ENCODE measurements at regions not wholly inside any gene's neighbourhood (a gene's known extent, or its start where the extent isn't known, plus 50 kb on each side); places are given as distances from the start of the nearest gene placed in this dataset.
"Not testable (repeated sequence)": the region's sequence is repeated elsewhere in the genome, so short reads cannot be mapped to it uniquely, and the experiment has no call there.

DNA sequence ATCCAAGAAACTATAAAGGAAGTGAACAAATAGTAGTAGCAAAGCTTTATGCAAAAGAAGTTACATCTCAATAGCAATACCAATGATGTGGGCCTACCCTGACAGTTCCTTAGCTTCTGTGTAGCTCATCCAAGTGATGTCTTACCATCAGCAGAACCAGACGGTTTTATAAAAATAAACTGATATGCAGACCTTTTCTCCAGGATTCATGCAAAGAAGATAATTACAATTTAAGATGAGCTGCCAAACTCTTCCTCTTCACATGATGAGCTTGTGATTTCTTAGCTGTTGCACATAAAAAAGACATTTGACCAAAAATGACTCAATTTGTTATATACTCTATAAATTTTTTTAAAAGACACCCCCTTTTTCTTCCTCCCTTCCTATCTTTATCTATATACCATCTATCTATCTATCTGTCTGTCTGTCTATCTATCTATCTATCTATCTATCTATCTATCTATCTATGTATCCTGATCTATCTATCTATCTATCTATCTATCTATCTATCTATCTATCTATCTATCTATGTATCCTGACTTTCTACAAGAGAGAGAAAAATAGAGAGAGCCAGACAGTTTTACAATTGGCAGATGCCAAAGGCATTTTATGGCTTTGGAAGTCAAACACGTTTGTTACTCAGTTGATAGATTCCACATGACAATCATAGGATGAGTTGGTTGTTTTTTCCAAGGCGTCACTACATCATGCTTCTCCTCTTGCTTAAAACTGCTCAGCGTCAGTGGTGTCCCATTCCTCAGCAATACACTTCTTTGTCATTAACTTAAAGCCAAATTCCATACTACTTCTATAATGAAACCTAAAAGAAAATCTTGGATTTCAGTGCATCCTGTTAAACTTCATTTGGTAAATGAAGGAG lies 65.9 kb upstream of the ACTR3 start:
- no peaks in the 10 kb centered on the region for H3K36me3 Mint-ChIP-seq (ENCODE audit: low read depth)
- peaks cover 25% of the 10 kb centered on the region for H3K4me1 Mint-ChIP-seq (ENCODE audit: low read depth)

DNA sequence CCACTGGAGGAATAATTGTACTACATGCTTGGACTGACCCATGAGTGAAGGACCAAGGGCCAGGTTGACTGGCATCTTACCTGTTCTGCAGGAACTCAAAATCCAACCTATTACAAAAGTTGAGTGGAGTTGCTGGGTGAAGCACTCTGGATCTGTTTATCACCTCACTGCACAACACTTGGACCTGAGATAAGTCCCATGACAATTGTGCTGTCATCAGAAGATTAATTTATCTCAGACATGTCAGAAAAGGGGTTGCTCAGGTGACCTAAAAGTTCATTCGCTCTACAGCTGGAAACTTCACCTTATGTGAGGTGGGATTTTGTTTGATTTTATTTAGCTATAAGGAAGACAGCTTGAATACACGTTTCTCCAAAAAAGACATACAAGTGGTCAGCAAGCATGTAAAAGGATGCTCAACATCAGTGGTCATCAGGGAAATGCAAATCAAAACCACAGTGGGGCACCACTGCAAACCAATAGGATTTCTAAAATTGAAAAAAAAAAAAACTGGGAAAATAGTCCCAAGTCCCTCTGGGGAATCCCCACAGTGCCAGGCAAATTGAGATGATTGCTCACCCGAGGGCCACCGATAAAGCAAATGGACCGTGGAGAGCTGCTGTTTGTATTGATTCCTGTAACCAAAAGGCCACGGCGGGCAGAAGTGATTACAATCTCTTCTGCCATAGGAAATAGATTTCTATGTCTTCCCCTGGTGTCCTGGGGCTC lies 65.8 kb upstream of the SLC35F5 start:
- Mint-ChIP-seq H3K4me3 (no peak overlapping the region), H3K9me3 (no peaks in the 10 kb centered on the region), H3K27me3 (ENCODE audit: insufficient read depth) (no peaks in the 10 kb centered on the region), H3K27ac (no peak overlapping the region), H3K4me1 (ENCODE audit: low read depth) (peaks cover 41% of the 10 kb centered on the region), H3K36me3 (ENCODE audit: low read depth) (no peaks in the 10 kb centered on the region)
- TF ChIP-seq, protein P1, sequence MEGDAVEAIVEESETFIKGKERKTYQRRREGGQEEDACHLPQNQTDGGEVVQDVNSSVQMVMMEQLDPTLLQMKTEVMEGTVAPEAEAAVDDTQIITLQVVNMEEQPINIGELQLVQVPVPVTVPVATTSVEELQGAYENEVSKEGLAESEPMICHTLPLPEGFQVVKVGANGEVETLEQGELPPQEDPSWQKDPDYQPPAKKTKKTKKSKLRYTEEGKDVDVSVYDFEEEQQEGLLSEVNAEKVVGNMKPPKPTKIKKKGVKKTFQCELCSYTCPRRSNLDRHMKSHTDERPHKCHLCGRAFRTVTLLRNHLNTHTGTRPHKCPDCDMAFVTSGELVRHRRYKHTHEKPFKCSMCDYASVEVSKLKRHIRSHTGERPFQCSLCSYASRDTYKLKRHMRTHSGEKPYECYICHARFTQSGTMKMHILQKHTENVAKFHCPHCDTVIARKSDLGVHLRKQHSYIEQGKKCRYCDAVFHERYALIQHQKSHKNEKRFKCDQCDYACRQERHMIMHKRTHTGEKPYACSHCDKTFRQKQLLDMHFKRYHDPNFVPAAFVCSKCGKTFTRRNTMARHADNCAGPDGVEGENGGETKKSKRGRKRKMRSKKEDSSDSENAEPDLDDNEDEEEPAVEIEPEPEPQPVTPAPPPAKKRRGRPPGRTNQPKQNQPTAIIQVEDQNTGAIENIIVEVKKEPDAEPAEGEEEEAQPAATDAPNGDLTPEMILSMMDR (IDR thresholded peaks at IDR 0.05): no peak
- DNase-seq: peak; percentile 10

More for the DNA sequence above, 65.9 kb upstream of the ACTR3 start:
- Mint-ChIP-seq H3K9me3 (no peaks in the 10 kb centered on the region), H3K27me3 (ENCODE audit: insufficient read depth) (no peaks in the 10 kb centered on the region; the same call in 1 of the 2 replicates), H3K27ac (no peak overlapping the region), H3K4me3 (no peak overlapping the region)
- no peak for DNase-seq
- TF ChIP-seq, protein P1 (IDR thresholded peaks at IDR 0.05): no peak

DNA sequence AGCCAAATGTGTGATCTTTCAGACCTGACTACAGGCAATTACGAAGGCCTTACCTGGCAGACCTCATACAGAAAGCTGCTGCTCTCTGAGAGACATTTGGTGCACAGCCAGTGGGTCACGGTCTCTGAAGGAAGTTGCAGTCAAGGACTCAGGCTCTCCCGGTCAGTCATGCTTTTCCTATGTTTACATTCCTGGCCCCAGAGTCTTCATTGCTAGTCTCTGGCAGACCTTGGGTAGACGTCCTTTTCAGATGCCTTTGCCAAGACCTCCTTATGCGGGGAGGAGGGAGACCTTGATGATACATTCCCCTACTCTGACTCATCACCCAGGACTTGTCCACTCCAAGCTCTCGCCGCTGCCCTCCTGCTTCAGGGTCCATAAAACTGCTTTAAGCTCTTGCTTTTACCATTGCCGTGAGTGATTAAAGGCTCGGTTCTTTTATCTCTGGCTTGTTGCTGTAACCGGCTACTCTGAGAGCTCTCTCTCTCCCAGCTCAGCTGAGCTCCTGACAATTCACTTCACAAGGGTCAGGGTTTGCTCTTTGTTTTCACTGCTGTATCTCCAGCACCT lies 62.0 kb upstream of the SLC35F5 start:
- H3K4me1 Mint-ChIP-seq (ENCODE audit: low read depth): peaks cover 54% of the 10 kb centered on the region
- TF ChIP-seq, protein P1 (IDR thresholded peaks at IDR 0.05): no peak
- peak; percentile 99 for DNase-seq
- no peaks in the 10 kb centered on the region for H3K27me3 Mint-ChIP-seq (ENCODE audit: insufficient read depth)
- peak overlapping the region; percentile 93 for H3K27ac Mint-ChIP-seq
- no peaks in the 10 kb centered on the region for H3K9me3 Mint-ChIP-seq
- no peaks in the 10 kb centered on the region for H3K36me3 Mint-ChIP-seq (ENCODE audit: low read depth)
- H3K4me3 Mint-ChIP-seq: peak overlapping the region; percentile 77

DNA sequence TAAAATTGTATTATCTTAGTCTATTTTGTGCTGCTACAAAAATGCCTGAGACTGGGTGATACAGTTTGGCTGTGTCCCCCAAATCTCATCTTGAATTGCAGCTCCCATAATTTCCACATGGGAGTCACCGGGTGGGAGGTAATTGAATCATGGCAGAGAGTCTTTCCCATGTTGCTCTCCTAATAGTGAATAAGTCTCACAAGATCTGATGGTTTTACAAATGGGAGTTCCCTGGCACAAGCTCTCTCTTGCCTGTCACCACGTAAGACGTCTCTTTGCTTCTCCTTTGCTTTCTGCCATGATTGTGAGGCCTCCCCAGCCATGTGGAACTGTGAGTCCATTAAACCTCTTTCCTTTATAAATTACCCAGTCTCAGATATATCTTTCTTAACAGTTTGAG lies 57.0 kb upstream of the SLC35F5 start:
- not testable (repeated sequence) for H3K9me3 Mint-ChIP-seq; H3K27ac Mint-ChIP-seq; H3K36me3 Mint-ChIP-seq (ENCODE audit: low read depth); H3K4me3 Mint-ChIP-seq; DNase-seq; H3K27me3 Mint-ChIP-seq (ENCODE audit: insufficient read depth)
- H3K4me1 Mint-ChIP-seq (ENCODE audit: low read depth): peaks cover 50% of the 10 kb centered on the region

DNA sequence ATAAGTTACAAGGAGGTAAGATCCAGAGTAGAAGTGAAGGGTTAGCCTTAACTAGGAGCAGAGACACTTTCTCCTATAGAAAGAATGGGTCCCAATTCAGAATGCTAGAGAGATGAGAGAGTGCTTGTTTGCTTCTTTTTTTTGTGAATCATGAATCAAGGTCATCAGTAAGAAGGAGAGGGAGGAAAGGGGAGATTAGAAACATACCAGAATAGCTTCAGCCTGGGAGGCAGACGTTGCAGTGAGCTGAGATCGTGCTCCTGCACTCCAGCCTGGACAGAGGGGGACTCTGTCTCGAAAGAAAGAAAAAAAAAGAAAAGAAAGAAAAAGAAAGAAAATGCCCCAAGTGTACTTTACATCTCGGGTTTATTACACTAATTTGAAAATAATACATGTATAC lies 55.8 kb upstream of the SLC35F5 start:
- H3K36me3 Mint-ChIP-seq (ENCODE audit: low read depth): no peaks in the 10 kb centered on the region
- TF ChIP-seq, protein P1 (IDR thresholded peaks at IDR 0.05): no peak
- H3K27me3 Mint-ChIP-seq (ENCODE audit: insufficient read depth): no peaks in the 10 kb centered on the region
- H3K4me3 Mint-ChIP-seq: peak overlapping the region; percentile 18; the same call in 1 of the 2 replicates
- no peaks in the 10 kb centered on the region for H3K9me3 Mint-ChIP-seq
- peak overlapping the region; percentile 27 for H3K27ac Mint-ChIP-seq
- peaks cover 48% of the 10 kb centered on the region for H3K4me1 Mint-ChIP-seq (ENCODE audit: low read depth)
- DNase-seq: no peak
